WERI-Rb-1 (cell line): ENCODE measurements at regions not wholly inside any gene's neighbourhood (a gene's known extent, or its start where the extent isn't known, plus 50 kb on each side); places are given as distances from the start of the nearest gene placed in this dataset.

Experiments
- DNase-seq: peaks from one replicate; pipeline ENCODE4 v3.0.0-alpha.2; 2020
- H3K27ac ChIP-seq: fragments of 250-450 bp; sonication (Bioruptor Pico); 2 replicates; pipeline ENCODE4 v1.5.1; 2020; ENCODE audit warnings: mild to moderate bottlenecking, moderate library complexity
- H3K27me3 ChIP-seq: fragments of 250-450 bp; sonication (Bioruptor Pico); 2 replicates; pipeline ENCODE4 v1.5.1; 2021; ENCODE audit warnings: mild to moderate bottlenecking, low read depth, moderate library complexity; ENCODE audit not compliant: insufficient read depth, severe bottlenecking
- H3K36me3 ChIP-seq: fragments of 250-450 bp; sonication (Bioruptor Pico); 2 replicates; pipeline ENCODE4 v1.5.1; 2020; ENCODE audit warnings: mild to moderate bottlenecking, moderate library complexity
- H3K4me3 ChIP-seq: 2 replicates; pipeline ENCODE4 v1.5.1; 2011; ENCODE audit warnings: low read depth, mild to moderate bottlenecking, control low read depth, low read length
- H3K9me3 ChIP-seq: fragments of 250-450 bp; sonication (Bioruptor Pico); 2 replicates; pipeline ENCODE4 v1.5.1; 2021; ENCODE audit warnings: mild to moderate bottlenecking, moderate library complexity; ENCODE audit not compliant: severe bottlenecking
- CTCF ChIP-seq: IDR thresholded peaks from 2 replicates; pipeline ENCODE4 v1.5.1; 2011; ENCODE audit warnings: low read depth, mild to moderate bottlenecking, control low read depth, inconsistent platforms, low read length

- H3K27me3 ChIP-seq: no peaks in the 10 kb centered on the region
- H3K36me3 ChIP-seq: no peaks in the 10 kb centered on the region
- no peak for DNase-seq
- TF ChIP-seq CTCF: no peak
- H3K9me3 ChIP-seq: no peaks in the 10 kb centered on the region
- H3K27ac ChIP-seq: no peak overlapping the region
- H3K4me3 ChIP-seq: no peak overlapping the region
Observed at GRCh38 chr13:78012046-78012445, 93.4 kb upstream of the EDNRB start.

- no peak for TF ChIP-seq CTCF
- H3K36me3 ChIP-seq: no peaks in the 10 kb centered on the region
- DNase-seq: no peak
- H3K27me3 ChIP-seq: no peaks in the 10 kb centered on the region
- no peak overlapping the region for H3K27ac ChIP-seq
- H3K9me3 ChIP-seq: no peaks in the 10 kb centered on the region
- no peak overlapping the region for H3K4me3 ChIP-seq
Observed at GRCh38 chr13:78004821-78005220, 86.2 kb upstream of the EDNRB start.

- no peak for DNase-seq
- H3K9me3 ChIP-seq: no peaks in the 10 kb centered on the region
- no peaks in the 10 kb centered on the region for H3K27me3 ChIP-seq
- TF ChIP-seq CTCF: no peak
- no peak overlapping the region for H3K4me3 ChIP-seq
- H3K36me3 ChIP-seq: no peaks in the 10 kb centered on the region
- H3K27ac ChIP-seq: no peak overlapping the region
Observed at GRCh38 chr13:77999746-78000145, 81.1 kb upstream of the EDNRB start.

- DNase-seq: no peak
- Histone ChIP-seq H3K27ac (no peak overlapping the region), H3K4me3 (no peak overlapping the region), H3K9me3 (no peaks in the 10 kb centered on the region), H3K27me3 (no peaks in the 10 kb centered on the region), H3K36me3 (no peaks in the 10 kb centered on the region)
- no peak for TF ChIP-seq CTCF
Observed at GRCh38 chr13:77994166-77994565, 75.5 kb upstream of the EDNRB start.

GRCh38 chr13:77991003-77991402, 72.4 kb upstream of the EDNRB start:
- H3K36me3 ChIP-seq: no peaks in the 10 kb centered on the region
- H3K9me3 ChIP-seq: no peaks in the 10 kb centered on the region
- TF ChIP-seq CTCF: no peak
- no peak overlapping the region for H3K27ac ChIP-seq
- no peaks in the 10 kb centered on the region for H3K27me3 ChIP-seq
- DNase-seq: no peak
- H3K4me3 ChIP-seq: no peak overlapping the region

GRCh38 chr13:77989281-77989680, 70.7 kb upstream of the EDNRB start:
- no peak for TF ChIP-seq CTCF
- Histone ChIP-seq H3K27ac (no peak overlapping the region), H3K4me3 (no peak overlapping the region), H3K36me3 (no peaks in the 10 kb centered on the region), H3K27me3 (no peaks in the 10 kb centered on the region), H3K9me3 (no peaks in the 10 kb centered on the region)
- no peak for DNase-seq
